DMS53 treated with DMSO at 0.1 percent for 48 hours (cell line): ENCODE measurements at regions not wholly inside any gene's neighbourhood (a gene's known extent, or its start where the extent isn't known, plus 50 kb on each side); places are given as distances from the start of the nearest gene placed in this dataset.

Experiments used
- DNase-seq: peaks from one replicate; lab custom pipeline; 2025; ENCODE audit not compliant: unreplicated experiment; lab: John Stamatoyannopoulos, UW

- peak; percentile 24 for DNase-seq
These were observed 443.7 kb downstream of the DSEL start for GRCh38 chr18:67072791-67073190.

- no peak for DNase-seq
These were observed 447.9 kb downstream of the DSEL start for GRCh38 chr18:67068608-67069007.

DNA sequence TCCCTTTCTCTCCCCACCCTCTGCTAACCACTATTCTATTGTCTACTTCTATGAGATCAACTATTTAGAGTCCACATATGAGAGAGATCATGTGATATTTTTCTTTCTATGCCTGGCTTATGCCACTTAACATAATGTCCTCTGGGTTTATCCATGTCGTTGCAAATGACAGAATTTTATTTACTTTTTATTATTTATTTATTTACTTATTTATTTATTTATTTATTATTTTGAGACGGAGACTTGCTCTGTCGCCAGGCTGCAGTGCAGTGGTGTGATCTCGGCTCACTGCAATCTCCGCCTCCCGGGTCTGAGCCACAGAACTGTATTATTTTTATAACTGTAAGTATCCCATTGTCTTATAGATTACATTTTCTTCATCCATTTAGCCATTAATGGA is 443.4 kb upstream of the CDH19 start:
- DNase-seq = no peak

DNA sequence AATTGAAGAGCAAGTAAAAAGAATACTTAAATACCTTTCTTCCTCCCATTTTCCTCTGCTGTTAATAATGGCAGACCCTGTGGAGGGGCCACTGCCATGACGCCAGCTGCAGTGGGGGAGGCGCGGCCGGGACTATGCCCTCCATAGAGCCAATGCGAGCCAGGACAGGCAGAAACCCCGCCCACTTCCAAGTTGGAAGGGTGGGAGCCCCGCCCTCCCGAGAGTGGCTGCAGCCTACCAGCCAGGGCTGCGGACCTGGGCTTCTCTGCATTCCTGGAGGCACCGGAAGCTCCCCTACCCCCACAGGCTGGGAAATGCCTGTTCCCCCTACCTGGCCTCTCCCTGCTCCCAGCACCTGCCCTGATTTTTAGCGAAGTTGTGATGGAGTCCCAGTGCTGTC is 439.4 kb upstream of the CDH19 start:
- no peak for DNase-seq

- no peak for DNase-seq
These were observed 437.4 kb upstream of the CDH19 start for GRCh38 chr18:67041334-67041733.

GRCh38 chr18:67035026-67035425 is 431.1 kb upstream of the CDH19 start:
- DNase-seq = no peak

DNA sequence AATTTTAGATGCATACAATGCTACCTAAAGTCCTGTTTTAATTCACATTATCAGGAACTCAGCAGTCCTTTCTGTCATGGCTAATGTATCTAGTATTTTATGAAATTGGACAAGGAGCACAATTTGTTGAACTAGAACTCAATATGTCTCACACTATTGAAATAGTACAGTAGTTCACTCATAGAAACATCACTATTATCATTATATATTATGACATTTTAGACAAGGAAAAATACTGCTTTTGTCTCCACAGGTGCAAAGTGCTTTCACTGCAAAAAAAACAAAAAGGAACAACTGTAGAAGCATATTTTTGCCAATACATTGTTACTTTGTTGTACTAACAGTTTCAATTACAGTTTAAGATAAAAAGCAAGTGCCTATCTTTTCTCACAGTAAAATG is 419.2 kb upstream of the CDH19 start:
- no peak for DNase-seq

DNA sequence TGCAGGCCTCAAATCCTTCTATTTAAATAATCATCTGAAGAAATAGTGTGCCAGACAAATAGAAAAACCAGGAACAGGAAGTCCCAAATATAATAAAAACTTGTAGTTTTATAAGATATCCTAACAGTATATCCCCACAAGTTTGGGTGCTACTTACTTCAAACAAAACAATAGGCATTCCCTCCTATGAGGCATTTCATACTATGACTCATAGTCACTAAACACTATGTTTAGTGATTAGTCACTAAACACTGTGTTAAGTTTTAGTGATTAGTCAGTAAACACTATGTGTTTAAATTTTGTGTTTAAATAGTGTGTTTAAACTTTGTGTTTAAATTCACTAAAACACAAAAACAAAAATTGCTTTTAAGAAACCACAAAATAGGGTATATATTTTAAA is 407.0 kb upstream of the CDH19 start:
- DNase-seq = peak; percentile 50

- DNase-seq = no peak
These were observed 404.1 kb upstream of the CDH19 start for GRCh38 chr18:67007999-67008398.

- no peak for DNase-seq
These were observed 403.2 kb upstream of the CDH19 start for GRCh38 chr18:67007085-67007484.

- DNase-seq = no peak
These were observed 397.2 kb upstream of the CDH19 start for GRCh38 chr18:67001052-67001451.

DNA sequence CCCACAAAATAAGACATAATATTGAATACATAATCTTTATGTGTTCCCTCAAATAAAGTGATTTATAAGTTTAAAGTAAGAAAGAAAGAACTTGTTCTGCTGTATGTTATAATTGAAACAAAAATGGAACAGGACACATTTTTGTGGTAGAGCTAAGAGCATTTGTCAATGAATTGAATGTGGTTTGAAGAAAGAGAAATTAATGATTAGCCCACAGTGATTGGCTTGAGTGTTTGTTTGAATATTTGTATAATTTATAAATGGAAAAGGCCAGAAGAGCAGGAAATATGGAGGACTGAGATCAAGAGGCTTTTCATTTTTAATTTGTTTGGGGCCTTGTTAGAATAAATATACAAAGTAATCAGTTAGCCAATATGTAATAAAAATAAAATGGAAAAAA is 395.1 kb upstream of the CDH19 start:
- peak; percentile 49 for DNase-seq

DNA sequence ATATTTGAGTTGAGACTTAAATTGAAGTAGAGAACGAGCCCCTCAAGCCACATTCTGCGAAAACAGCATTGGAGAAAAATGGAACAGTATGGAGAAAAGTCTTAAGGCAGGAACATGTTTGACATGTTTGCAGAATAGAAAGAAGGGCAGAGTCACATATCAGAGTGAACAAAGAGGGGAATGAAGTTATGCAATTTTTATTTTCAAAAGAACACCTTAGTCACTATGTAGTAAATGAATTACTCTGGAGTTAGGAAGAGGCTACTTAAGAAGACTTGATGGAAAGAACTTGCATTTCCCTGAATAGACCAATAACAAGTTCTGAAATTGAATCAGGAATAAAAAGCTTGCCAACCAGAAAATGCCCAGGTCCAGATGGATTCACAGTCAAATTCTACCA is 391.4 kb upstream of the CDH19 start:
- DNase-seq = no peak

- no peak for DNase-seq
These were observed 390.9 kb upstream of the CDH19 start for GRCh38 chr18:66994790-66995189.

- DNase-seq = peak; percentile 78
These were observed 389.6 kb upstream of the CDH19 start for GRCh38 chr18:66993492-66993891.

DNA sequence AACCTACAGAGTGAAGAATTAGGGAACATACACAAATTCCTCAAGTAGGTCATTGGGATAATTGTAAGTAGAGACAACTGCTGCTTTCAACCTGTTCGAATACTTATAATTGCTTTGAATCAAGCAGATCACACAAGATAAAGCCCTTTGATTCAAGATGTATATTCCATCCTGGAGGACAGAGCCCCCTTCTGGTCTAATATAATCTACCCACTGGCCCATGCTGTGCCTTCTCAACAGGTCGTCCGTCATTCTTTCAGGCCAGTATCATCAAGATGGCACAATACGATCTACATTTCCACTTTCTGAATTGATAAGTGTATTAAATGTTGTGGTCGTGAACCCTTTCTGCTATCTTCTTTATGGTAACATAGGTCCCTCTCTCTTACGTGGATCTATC is 387.0 kb upstream of the CDH19 start:
- DNase-seq = no peak

DNA sequence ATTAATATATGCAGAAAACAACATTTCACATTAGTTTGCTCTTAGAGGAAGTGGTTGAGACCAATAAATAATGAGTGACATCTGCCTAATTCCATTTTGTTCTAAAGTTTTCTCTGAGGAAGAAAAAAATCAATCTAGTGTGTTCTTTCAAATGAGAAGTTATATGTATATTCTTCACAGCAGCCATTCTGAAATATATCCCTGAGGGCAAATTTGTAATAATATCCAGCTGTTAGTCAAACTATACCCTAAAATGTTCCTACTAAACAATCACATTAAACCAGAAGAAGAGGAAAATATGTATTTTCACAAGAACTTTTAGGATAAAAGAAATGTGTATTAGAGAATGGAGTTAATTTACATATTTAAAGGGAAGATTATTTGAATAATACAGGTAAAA is 375.1 kb upstream of the CDH19 start:
- no peak for DNase-seq

GRCh38 chr18:66972681-66973080 is 368.8 kb upstream of the CDH19 start:
- no peak for DNase-seq

- peak; percentile 36 for DNase-seq
These were observed 368.1 kb upstream of the CDH19 start for GRCh38 chr18:66971960-66972359.

DNA sequence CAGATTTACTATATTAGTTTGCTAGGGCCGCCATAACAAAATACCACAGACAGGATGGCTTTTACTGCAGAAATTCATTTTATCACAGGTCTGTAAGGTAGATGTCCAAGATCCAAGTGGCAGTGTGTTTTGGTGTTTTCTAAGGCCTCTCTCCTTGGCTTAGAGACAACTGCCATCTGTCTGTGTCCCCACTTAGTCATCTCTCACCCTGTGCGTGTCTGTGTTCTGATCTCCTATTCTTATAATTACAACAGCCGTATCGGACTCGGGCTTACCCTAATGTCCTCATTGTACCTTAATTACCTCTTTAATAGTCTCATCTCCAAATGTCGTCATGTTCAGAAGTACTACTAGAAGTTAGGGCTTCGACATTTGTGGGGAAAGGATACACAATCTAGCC is 362.3 kb upstream of the CDH19 start:
- no peak for DNase-seq

DNA sequence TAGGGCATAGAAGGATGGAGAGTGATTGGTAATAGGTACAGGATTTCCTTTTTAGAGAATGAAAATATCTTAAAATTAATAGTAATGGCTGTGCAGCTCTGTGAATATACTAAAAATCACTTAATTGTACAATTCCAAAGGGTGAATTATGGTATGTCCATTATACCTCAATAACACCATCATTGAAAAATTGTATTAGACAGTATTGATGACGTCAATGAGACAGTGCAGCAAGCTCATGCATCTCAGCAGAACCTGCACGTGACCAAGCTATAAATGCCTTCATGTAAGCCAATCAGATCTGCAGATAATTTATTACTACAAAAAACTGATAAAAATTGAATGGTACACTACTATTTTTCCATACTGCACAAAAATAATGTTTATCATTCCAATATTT is 354.4 kb upstream of the CDH19 start:
- no peak for DNase-seq

GRCh38 chr18:66951750-66952149 is 347.9 kb upstream of the CDH19 start:
- no peak for DNase-seq

DNA sequence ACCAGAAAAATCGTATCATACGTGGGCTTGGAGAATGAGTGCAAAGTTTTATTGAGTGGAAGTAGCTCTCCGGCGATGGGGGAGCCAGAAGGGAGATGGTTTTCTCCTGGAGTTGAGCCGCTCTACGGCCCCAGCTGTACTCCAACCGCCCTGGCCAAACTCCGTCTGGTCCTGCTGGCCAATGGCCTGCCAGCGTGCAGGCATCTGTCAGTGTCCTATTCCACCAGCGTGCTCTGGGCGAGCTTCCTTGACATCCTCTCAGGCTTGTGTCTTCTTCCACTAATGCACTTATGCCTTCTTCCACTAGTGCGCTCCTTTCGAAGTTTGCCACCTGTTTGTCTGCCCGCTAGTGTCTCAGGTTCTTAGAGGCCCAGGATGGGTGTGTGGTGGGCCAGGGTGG is 345.5 kb upstream of the CDH19 start:
- DNase-seq = no peak

DNA sequence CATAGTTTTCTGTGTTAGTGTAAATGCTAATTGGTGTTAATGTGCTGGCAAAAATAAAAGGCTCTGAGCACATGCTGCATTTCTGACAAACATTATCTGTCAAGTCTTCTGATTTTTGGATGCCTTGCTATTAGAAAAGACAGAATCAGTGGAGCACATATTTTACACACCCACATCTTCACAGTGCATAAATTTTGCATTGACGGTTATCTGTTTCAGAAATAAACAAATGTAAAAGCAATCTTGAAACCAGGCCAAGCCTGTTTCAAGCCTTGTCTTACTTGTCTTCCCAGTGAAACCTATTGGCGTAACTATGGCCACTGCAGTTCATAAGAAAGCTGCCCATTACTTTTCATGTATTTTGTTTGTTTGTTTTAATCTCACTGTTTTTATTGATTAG is 333.7 kb upstream of the CDH19 start:
- DNase-seq = no peak
